GM12875 (cell line): ENCODE measurements at regions not wholly inside any gene's neighbourhood (a gene's known extent, or its start where the extent isn't known, plus 50 kb on each side); places are given as distances from the start of the nearest gene placed in this dataset.
"Not testable (repeated sequence)": the region's sequence is repeated elsewhere in the genome, so short reads cannot be mapped to it uniquely, and the experiment has no call there.

Experiments used
- H3K4me3 ChIP-seq: one replicate; pipeline ENCODE4 v1.5.1; 2011; ENCODE audit warnings: low read depth, low read length, control low read depth
- CTCF ChIP-seq: IDR thresholded peaks from 2 replicates; pipeline ENCODE4 v1.5.1; 2011; ENCODE audit warnings: low read depth, mild to moderate bottlenecking, control low read depth, inconsistent platforms, low read length, moderate library complexity, borderline replicate concordance; ENCODE audit not compliant: insufficient read depth

- TF ChIP-seq CTCF, result no peak
Measured at GRCh38 chr20:43388268-43389002, 69.3 kb upstream of the SRSF6 start.

GRCh38 chr20:43387737-43388136, 70.0 kb upstream of the SRSF6 start:
- H3K4me3 ChIP-seq, result no peak overlapping the region
- TF ChIP-seq CTCF, result no peak

More at GRCh38 chr20:43388268-43389002, 69.3 kb upstream of the SRSF6 start:
- H3K4me3 ChIP-seq, result no peak overlapping the region

GRCh38 chr20:43386878-43387277, 70.8 kb upstream of the SRSF6 start:
- TF ChIP-seq CTCF, result no peak
- no peak overlapping the region for H3K4me3 ChIP-seq

- no peak for TF ChIP-seq CTCF
- H3K4me3 ChIP-seq, result no peak overlapping the region
Measured at GRCh38 chr20:43385914-43386313, 71.8 kb upstream of the SRSF6 start.

GRCh38 chr20:43384101-43384940, 73.4 kb upstream of the SRSF6 start:
- H3K4me3 ChIP-seq, result no peak overlapping the region
- no peak for TF ChIP-seq CTCF

GRCh38 chr20:43383026-43383795, 74.5 kb upstream of the SRSF6 start:
- H3K4me3 ChIP-seq, result no peak overlapping the region
- TF ChIP-seq CTCF, result no peak

GRCh38 chr20:43382135-43382534, 75.6 kb upstream of the SRSF6 start:
- H3K4me3 ChIP-seq, result not testable (repeated sequence)

GRCh38 chr20:43381533-43381932, 76.2 kb upstream of the SRSF6 start:
- not testable (repeated sequence) for H3K4me3 ChIP-seq
